ENCODE measurements at regions not wholly inside any gene's neighbourhood (a gene's known extent, or its start where the extent isn't known, plus 50 kb on each side); places are given as distances from the start of the nearest gene placed in this dataset.
"Not testable (repeated sequence)": the region's sequence is repeated elsewhere in the genome, so short reads cannot be mapped to it uniquely, and the experiment has no call there.

DNA sequence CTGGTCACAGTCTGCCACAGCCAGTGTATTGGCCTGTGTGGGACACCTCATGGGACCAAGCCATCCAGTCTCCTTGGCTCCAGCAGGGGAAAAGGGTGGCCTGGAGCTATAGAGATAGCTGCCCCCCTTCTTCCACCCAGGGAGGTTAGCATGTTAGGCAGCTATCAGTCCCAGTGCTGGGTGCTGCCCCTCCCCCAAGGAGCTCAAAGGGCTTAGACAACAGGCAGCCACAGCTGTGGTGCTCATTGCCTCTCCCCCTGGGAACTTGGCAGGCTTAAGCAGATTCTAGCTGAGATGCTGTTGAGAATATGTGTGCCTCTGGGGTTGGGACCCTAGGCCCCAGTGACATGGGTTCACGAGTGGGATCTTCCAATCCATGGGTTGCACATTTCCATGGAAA lies 226.0 kb upstream of the PTGER4 start:
- no peak for DNase-seq

DNA sequence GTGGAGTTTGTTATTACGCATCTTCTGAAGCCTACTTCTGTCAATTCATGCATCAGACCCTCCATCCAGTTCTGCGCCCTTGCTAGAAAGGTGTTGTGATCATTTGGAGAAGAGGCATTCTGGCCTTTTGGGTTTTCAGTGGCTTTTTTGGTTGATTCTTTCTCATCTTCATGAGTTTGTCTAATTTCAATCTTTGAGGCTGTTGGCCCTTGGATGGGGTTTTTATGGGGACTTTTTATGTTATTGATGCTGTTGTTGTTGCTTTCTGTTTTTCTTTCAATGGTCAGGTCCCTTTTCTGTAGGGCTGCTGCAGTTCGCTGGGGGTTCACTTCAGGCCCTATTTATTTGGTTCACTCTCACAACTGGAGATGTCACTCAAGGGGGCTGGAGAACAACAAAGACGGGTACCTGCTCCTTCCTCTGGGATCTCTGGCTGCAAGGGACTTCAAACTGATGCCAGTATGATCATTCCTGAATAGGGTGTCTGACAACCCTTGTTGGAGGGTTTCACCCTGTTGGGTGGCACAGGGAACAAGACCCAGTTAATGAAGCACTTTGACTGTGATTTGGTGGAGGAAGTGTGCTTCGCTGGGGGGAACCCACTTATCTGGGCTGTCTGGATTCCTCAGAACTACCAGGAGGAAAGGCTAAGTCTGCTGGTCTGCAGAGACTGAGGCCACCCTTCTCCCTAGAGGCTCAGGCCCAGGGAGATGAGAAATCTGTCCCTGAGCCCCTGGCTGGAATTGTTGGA lies 226.7 kb upstream of the PTGER4 start:
- DNase-seq, result no peak

DNA sequence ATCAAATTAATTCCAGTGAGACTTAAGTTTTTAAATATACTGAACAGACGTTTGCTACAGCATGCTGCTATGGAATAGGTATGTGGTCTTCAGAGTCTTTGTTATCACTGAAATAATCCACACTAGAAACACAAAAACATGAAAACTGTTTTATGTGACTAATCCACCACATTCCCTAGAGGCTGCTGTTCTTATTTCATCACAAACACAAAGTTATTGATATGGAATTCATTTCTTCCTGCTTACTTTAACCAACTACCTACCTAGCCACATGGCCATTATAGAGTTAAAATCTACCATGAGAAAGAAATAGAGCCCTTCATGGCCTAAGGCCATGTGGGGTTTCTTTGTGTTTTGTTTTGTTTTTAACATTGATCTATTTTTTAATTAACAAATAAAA lies 232.3 kb upstream of the PTGER4 start:
- DNase-seq, result no peak

DNA sequence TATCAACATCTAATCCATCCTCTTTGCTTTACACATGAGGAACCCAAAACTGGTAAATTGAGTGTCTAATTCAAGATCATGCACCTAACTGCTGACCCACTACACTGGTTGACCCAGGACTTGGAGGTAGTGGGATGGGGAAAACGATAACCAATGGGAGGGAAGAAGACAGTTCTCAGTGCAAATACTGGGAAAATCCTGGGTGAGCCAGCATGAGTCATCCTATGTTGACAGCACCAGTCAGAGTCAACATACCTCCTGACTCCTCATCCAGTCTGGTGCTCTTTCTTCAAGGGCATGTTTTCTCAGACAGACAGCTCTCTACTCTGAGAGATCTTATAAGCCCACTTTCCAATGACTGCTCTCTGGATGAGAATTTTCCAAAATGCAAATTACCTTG lies 232.8 kb upstream of the PTGER4 start:
- no peak for DNase-seq

DNA sequence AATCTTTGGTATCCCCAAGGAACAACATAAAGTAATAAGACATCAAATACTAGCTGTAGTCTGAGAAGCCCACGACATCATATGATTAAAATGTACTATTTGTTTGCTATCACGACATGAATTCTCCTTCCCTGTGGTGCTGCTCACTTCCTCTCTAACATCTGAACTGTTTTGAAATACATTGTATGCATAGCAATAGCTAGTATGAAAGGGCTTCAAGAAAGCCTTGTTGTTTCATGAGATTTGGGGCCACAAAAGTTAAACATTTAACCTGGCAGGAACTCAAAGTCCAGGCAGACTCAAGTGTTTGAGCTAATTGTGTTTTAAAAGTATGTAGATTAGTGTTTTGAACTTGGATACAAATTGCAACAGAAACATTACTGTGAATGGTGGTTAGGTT lies 237.4 kb upstream of the PTGER4 start:
- no peak for DNase-seq

DNA sequence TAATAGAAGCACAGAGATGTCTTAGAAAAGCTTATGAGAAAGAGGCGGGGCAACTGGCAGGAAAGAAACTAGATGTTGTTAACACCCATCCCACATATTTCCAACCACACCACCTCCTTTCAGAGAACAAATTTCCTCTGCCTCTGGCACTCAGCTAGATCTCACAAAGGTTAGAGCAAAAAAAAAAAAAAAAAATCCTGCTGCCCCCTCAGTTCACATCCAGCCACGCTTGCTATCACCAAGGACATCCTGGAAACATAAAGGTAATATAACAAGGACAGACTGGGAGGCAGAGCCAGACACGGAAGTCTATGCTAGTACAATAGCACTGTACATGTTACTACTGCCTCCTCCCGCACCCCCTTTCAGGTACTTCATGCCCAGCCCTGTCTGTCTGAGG lies 238.0 kb upstream of the PTGER4 start:
- no peak for DNase-seq

DNA sequence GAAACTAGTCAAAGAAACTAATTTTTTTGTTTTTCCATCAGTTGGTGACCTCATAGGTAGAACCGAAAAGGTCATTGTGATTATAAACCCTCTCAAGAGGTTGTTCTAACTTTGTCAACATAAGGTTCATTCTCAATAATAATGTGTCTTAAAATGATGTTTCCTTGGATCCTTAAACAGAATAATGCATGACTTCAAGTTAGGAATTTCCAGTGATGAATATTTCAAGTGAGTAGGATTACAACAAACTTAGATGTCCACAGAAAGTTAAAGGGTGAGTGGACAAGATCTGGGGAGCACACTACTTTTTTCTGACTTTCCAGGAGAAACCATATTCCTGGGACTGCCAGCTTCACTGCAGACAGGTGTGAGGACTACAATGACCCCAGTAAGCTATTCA lies 239.0 kb upstream of the PTGER4 start:
- DNase-seq, result no peak

DNA sequence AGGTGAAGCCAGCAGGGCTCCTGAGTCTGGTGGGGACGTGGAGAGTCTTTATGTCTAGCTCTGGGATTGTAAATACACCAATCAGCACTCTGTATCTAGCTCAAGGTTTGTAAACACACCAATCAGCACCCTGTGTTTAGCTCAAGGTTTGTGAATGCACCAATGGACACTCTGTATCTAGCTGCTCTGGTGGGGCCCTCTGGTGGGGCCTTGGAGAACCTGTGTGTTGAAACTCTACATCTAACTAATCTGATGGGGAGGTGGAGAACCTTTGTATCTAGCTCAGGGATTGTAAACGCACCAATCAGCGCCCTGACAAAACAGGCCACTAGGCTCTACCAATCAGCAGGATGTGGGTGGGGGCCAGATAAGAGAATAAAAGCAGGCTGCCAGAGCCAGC lies 240.6 kb upstream of the PTGER4 start:
- not testable (repeated sequence) for DNase-seq

DNA sequence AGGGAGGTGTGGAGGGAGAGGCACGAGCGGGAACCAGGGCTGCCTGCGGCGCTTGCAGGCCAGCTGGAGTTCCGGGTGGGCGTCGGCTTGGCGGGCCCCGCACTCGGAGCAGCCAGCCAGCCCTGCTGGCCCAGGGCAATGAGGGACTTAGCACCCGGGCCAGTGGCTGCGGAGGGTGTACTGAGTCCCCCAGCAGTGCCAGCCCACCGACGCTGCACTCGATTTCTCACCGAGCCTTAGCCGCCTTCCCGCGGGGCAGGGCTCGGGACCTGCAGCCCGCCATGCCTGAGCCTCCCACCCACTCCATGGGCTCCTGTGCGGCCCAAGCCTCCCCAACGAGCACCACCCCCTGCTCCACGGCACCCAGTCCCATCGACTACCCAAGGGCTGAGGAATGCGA lies 241.1 kb upstream of the PTGER4 start:
- not testable (repeated sequence) for DNase-seq

DNA sequence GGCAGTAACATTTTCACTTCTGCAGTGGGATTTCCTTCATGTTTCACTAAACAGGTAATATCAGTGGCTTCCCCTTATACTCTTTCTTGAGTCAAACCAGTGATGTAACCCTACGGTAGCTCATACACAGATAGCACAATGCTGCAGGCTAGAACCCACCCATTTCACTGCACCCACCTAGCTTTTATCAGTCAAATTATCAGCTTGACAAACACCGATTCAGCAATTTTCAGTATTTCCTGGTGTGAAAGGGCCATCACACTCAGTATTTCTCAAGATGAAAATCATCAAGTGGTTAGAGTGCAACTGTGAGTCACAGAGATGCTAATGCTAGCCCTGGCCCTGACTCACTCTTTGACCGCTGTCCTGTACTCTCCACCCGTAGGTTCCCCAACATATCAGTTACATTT lies 242.3 kb upstream of the PTGER4 start:
- DNase-seq, result no peak

DNA sequence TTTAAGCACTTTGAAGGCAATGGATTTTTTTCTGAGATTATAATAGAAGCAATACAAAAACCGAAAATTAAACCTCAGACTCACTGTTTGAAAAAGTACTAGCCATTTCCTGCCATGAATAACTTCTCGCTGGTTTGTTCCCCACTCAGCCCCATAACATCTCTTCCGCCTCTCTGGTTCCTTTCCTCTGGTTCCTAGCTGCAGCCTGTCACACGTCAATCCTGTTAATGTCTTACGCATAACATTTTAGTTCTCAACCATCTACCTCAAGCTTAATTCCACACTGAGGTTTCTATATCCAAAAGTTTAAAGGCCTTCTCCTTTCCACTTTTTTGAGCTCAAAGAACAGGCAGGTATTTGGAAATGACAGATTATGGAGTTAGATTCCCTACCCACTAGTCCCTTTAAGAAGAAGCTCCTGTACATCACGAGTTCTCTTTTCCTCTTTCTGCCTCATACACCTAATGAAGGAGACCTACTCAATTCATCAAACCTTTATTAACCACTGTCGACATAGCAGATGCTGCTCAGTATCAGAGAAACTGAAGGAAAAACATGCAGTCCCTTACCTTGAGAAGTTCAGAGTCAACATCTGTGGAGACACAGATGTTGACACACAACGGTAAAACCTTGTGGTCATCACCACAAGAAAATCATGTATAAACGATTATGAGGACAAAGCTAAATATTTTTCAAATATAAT lies 243.0 kb upstream of the PTGER4 start:
- no peak for DNase-seq

DNA sequence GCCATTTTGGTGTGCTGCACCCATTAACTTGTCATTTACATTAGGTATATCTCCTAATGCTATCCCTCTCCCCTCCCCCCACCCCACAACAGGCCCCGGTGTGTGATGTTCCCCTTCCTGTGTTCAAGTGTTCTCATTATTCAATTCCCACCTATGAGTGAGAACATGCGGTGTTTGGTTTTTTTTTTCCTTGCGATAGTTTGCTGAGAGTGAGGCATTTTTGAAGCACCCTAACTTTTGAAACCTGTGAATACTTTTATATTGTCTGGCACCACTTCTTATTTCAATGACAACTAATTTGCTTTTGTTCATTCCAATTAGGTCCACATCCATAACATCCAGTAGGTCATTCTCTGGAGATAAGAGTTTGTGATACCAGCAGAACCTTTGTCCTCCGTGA lies 244.0 kb upstream of the PTGER4 start:
- DNase-seq, result not testable (repeated sequence)

DNA sequence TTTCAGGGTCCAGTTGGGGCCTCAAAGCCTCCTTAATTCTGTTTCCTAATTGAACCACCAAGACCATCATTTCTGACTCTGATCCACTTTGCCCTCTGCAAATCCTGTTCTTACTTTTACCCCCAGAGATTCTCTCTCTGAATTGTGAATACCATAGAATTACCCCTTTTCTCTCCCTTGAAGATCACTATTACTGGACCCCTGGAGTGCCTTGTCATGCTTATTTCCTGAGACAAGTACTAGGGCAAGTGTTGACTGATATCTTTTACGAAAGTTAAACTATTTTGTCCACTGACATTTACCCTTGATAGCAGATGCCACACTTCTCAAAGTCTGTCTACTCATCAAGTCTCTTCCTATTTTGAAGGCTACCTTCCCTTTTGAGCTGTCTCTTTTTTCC lies 246.9 kb upstream of the PTGER4 start:
- no peak for DNase-seq

DNA sequence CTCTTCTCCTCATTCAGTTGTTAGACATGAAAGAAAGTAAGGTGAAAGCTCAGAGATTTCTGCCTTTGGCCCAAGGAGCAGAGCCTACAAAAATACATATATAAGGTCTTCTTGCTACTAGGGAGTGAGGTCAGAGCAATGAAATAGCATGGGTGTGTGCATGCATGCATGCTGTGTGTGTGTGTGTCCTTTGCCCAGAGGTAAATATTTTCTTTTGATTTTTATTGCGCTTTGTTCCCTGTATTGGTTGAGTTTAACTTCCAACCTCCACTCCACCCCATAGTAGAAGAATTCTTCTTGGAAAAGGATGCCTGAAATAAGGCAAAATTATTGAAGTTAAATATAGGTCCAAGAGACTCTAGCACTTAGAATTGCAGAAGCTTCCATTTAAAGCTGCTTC lies 248.0 kb upstream of the PTGER4 start:
- no peak for DNase-seq

DNA sequence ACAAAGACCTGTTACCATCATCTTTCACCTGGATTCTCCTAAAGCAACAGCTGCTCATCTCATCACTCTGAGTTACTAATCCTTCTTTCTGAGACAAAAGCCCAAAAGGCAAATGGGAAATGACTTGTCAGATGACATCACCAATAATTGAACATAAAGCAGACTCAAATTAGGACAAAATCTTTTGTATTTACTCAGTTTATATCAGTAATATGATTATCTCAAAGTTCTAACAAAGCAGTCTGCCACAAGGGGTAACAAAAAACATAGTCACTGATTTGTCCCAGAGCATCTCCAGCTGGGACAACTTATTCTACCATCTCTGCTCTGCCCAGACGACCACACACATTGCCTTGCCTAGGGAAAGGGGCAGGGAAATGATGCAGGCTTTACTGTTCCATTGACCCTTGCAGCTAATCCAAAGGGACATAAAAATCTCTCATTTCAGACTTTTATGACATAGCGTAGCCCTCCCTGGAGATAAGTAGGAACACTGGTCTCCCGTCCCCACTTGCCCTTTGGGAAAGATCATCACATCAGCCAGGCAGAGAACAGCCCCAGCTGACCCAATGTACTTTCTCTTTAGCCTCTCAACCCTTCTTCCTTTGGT lies 249.5 kb upstream of the PTGER4 start:
- no peak for DNase-seq

DNA sequence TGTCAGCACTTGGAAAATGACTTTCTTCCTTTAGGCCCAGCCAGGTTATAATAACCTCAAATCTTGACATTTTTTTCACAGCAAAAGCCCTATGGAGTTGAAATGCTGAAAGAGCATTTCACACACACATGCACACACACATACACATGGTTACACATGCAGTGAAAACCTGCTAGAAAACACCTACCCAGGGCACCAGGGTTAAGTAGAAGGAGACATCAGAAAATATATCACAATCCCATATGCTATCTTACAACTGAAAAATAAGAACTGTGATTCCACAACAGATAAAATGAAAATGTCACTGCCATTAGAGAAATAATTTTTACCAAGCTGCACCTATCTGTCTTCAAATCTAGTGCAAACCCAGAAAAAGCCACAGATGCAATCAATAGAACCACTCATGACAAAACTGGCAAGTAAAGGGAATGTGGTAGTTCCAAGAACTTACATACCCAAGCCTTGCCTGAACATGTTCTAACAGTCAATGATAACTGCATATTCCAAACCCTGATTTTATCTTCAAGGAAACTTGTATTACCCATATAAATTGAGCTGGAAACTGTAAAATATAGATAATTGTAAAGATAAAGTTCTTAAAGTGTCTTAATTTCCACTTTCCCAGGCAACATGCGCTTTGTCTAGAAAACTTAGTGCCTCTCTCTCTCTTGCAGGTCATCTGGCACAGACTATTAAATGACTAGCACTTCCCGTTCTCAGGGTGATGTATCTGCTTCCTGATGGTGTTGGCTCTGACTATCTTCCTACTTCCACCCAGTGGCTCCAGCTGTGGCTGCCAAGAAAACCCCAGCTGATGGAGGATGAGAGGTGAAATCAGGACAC lies 250.2 kb upstream of the PTGER4 start:
- no peak for DNase-seq

DNA sequence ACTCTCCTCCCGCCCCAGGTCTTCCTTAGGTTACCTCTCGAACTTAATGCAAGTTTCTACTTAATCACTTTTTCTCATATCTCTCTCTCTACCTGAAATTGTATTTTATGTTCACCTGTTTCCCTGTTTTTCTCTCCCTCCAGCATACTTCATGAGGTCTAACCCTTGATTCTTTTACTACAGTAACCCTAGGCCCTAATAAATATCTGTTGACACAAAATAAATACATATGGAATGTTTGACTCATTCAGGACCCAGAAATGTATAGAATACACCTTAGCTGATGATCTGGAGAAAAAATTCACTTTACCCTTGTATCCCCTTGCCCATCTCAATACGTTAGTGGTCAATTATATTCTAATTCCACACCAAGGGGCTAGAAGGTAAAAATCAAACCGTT lies 250.9 kb upstream of the PTGER4 start:
- DNase-seq, result no peak

DNA sequence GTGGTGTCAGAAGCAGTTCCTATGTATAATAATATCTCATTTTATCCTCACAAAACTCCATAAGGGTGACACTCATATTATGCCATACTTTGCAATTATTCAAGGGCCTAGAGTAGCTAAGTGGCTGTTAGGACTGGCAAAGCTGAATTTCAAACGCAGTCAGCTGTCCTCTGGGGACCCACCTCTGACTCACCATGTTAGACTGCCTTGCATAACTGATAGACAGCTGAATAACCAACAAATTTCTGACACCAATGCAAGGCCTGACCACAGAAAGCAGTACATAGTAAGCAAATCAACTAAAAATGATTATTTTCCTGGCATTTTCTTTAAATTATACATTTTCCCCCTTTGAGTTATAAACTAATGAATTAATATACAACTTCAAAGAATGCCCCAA lies 251.6 kb upstream of the PTGER4 start:
- no peak for DNase-seq

DNA sequence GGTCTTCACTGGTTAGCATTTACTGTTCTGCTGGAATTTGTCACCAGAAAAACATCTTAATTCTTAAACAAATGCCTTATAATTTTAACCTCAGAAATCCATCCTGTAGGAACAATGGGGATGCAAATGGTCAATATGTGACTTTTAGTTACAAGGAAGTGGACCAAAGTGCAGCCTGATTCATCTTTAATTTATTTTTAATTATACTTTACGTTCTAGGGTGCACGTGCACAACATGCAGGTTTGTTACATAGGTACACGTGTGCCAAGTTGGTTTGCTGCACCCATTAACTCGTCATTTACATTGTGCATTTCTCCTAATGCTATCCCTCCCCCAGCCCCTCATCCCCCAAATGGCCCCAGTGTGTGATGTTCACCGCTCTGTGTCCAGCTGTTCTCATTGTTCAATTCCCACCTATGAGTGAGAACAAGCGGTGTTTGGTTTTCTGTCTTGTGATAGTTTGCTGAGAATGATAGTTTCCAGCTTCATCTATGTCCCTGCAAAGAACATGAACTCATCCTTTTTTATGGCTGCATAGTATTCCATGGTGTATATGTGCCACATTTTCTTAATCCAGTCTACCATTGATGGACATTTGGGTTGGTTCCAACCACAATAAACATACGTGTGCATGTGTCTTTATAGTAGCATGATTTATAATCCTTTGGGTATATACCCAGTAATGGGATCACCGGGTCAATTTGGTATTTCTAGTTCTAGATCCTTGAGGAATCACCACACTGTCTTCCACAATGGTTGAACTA lies 262.5 kb upstream of the PTGER4 start:
- DNase-seq, result not testable (repeated sequence)

DNA sequence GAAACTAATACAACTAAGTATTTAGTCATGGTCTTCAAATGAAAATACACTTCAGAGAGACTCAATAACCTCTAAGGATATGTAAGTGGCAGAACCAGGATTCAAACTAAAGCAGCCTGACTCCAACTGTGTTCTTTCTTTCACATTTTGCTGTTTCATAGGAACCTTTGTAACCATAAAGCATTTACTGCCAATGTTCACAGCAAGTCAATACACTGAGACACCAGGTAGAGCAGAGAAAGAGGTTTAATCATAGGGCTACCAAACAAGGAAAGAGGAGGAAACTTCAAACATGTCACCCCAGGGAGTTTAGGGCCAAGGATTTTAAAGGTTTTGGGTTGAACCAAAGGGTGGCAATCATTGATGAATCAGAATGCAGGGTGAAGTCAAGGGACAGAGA lies 263.1 kb upstream of the PTGER4 start:
- no peak for DNase-seq

DNA sequence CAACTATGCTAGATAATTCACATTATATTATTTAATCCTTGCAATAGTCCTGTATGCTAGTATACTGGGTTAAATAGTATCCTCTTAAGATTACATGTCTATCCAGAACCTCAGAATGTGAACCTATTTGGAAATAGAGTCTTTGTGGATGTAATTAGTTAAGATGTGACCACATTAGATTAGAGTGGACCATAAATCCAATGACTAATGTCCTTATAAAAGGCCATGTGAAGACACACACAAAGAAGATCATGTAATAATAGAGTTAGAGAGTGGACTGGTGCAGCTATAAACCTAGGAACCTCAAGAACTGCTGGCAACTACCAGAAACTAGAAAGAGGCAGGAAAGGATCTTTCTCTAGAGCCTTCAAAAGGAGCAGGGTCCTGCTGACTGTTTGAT lies 263.6 kb upstream of the PTGER4 start:
- no peak for DNase-seq

DNA sequence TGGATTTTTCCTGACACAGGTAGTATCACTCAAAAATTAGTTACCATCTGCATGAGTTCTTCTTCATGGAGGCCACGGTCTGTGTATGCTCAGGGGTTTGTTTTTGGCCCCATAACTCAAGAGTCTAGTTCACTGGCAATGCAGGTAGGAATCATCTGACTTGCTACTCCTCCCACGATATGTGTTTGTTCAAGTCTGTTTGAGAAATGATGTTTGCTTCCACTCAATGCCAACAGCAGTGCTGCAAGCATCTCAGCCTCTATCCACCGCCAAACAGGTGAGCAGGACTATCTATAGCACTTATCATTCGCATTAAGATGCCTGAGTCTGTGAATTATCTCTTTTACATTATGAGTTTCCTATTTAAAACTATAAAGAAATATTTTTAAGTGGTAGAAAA lies 264.8 kb upstream of the PTGER4 start:
- DNase-seq, result no peak

DNA sequence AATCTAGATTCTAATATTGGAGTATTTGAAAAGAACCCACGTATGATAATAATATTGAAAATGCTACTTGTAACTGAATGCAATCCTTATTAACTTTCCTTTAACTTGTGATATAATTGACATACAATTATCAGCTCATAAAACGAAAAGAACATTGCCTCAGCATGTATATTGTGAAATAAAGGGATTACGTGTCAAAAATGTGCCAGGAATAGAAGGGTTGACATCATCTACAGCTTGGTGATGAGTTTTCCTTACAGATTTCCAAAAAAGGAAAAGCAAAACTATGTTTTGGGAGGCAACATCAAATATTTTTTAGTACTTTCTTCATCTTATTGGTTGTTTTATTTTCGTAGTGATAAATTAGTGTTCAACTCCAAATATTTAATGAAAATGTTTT lies 266.0 kb upstream of the PTGER4 start:
- DNase-seq, result no peak
